LNCaP clone FGC (cell line): ENCODE measurements at regions not wholly inside any gene's neighbourhood (a gene's known extent, or its start where the extent isn't known, plus 50 kb on each side); places are given as distances from the start of the nearest gene placed in this dataset.

Experiments used
- DNase-seq: peaks from one replicate; pipeline ENCODE4 v3.0.0-alpha.2; 2011; ENCODE audit warnings: low read depth
- H3K4me3 ChIP-seq: 2 replicates; pipeline ENCODE4 v1.5.1; 2011; ENCODE audit warnings: mild to moderate bottlenecking, low read depth, low read length, control low read depth
- TF ChIP-seq, protein P1 (sequence below): IDR thresholded peaks from 2 replicates; pipeline ENCODE4 v1.5.1; 2012; ENCODE audit warnings: mild to moderate bottlenecking; ENCODE audit not compliant: control insufficient read depth, insufficient read depth; ENCODE audit errors: extremely low read depth

DNA sequence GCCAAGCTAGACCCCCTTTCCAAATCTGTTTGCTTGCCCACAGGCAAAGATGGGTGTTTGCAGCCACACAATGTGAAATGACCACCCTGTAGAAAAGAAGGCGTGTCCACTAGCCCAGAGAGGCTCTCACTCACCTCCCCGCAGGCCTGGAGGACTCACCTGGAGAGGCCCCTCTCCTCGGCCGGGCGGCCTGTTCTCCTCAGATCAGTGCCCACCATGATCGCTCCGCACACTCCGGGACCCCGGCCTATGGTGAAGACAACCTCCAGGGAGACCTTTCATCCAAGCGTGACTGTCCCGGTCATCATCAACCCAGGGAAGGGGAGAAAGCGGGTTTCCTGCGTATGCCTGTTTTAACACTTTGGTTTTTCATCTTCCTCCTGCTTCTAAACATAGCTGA lies 328.7 kb upstream of the SALL3 start:
- no peak for DNase-seq
- H3K4me3 ChIP-seq: no peak overlapping the region
- TF ChIP-seq, protein P1, sequence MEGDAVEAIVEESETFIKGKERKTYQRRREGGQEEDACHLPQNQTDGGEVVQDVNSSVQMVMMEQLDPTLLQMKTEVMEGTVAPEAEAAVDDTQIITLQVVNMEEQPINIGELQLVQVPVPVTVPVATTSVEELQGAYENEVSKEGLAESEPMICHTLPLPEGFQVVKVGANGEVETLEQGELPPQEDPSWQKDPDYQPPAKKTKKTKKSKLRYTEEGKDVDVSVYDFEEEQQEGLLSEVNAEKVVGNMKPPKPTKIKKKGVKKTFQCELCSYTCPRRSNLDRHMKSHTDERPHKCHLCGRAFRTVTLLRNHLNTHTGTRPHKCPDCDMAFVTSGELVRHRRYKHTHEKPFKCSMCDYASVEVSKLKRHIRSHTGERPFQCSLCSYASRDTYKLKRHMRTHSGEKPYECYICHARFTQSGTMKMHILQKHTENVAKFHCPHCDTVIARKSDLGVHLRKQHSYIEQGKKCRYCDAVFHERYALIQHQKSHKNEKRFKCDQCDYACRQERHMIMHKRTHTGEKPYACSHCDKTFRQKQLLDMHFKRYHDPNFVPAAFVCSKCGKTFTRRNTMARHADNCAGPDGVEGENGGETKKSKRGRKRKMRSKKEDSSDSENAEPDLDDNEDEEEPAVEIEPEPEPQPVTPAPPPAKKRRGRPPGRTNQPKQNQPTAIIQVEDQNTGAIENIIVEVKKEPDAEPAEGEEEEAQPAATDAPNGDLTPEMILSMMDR: no peak

- no peak overlapping the region for H3K4me3 ChIP-seq
- TF ChIP-seq, protein P1: no peak
- no peak for DNase-seq
Measured at GRCh38 chr18:78652001-78652545, 327.5 kb upstream of the SALL3 start.

DNA sequence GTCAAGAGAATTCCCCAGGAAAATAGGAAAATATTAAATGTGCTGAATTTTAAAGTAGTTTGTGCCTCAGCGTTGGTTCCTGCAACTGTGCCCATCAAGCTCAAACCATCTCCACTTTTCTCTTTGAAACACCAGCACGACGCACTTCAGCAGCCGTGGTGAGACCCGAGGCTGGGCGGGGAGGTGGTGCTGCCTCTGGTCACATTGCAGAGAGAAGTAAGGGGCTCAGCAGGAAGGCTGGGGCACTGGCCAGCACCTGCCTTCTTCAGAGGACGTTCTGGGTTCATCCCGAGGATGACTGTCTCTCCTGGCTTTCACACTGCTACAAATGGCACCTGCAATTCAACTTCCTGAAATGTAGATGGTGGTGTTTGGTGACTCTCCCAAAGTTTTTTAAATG lies 323.7 kb upstream of the SALL3 start:
- TF ChIP-seq, protein P1: no peak
- no peak overlapping the region for H3K4me3 ChIP-seq
- no peak for DNase-seq

DNA sequence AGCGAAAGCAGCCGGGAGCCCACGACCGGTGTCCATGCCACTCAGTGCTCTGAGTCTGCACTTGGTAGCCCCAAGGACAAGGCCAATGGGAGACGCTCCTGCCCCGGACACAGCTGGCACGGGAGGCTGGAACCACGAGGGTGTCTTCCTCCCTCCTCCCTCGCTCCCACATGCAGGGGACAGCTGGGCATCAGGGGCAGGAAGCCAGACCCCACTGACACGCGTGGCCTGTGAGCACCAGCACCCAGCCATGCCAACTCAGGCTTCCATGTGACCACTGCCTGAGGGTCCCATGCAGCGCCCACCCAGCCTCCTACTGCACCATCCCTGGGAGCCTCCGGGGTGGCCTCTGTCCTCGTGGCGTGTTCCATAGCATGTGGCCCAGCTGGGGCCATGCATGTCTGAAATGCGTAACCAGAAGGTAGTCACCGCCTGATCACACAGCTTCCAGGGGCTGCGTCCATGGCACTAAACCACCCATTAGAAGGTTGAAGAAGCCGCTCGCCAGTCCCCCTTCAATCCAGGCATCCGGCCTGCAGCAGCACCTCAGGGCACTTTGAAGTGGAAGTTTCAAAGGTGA lies 323.2 kb upstream of the SALL3 start:
- DNase-seq: no peak
- H3K4me3 ChIP-seq: no peak overlapping the region
- TF ChIP-seq, protein P1: no peak

DNA sequence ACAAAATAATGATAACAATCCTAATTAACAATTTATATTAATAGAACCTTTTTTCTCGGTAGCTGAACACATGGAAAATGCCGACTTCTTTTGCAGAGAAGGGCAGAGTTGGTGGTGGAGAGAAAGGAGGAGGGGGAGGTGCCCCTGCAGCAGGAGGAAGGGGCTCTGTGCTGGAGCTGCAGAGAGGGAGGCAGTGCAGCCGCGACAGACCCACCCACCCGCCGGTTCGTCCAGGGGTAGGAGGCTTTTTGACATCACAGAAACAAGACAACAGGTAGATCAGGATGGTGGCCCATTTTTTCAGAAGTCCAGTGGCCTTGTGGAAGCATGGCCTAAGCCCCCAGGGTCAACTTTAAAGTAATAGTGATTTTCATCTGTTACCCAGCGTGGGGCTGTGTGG lies 321.1 kb upstream of the SALL3 start:
- TF ChIP-seq, protein P1: no peak
- H3K4me3 ChIP-seq: no peak overlapping the region
- no peak for DNase-seq

DNA sequence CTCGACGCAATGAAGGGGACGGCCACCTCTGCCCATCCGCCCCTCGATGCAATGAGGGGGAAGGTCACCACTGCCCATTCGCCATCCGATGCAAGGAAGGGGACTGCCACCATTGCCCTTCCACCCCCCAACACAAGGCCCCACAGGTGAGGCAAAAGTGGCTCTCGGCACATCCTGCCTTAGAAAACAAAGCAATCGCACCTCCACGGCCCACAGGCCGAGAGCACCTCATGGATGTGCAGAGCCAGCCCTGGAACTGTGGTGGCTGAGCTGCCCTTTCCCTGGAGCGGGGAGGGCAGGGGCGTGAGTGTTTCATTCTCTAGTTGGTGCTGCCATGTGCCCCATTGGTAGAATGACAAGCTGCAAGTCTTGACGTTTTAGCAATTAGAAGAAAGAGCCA lies 320.6 kb upstream of the SALL3 start:
- no peak for DNase-seq
- TF ChIP-seq, protein P1: no peak
- no peak overlapping the region for H3K4me3 ChIP-seq

GRCh38 chr18:78659748-78660147 lies 319.9 kb upstream of the SALL3 start:
- TF ChIP-seq, protein P1: peak; percentile 91
- no peak for DNase-seq
- no peak overlapping the region for H3K4me3 ChIP-seq
